NCI-H2081 (cell line): ENCODE measurements at regions not wholly inside any gene's neighbourhood (a gene's known extent, or its start where the extent isn't known, plus 50 kb on each side); places are given as distances from the start of the nearest gene placed in this dataset.
A peak's percentile ranks its signal among the peaks of the same experiment; 100 is the strongest.
"Not testable (repeated sequence)": the region's sequence is repeated elsewhere in the genome, so short reads cannot be mapped to it uniquely, and the experiment has no call there.

ENCODE experiments used
- DNase-seq, 2 experiments: peaks; one replicate each; lab custom pipeline; 2025; lab: John Stamatoyannopoulos, UW

DNA sequence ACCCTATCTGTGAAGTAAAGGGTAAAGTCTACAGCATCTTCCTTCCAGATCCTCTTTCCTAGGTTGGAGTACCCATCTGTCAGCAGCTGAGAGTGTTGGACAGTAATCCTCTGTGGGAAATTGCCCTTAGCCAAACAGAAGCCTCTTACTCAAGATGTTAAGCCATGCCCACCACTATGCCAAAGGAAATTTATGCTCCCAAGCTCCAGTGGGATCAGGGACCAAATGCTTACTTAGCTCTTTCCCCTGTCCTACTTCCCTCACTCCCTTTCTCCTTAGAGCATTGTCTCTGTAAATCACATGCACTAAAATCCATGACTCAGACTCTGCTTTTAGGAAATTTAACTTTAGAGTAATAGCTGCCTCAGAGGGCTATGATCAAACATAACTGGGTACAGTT, 254.0 kb downstream of the BRINP2 start:
- DNase-seq: no peak

DNA sequence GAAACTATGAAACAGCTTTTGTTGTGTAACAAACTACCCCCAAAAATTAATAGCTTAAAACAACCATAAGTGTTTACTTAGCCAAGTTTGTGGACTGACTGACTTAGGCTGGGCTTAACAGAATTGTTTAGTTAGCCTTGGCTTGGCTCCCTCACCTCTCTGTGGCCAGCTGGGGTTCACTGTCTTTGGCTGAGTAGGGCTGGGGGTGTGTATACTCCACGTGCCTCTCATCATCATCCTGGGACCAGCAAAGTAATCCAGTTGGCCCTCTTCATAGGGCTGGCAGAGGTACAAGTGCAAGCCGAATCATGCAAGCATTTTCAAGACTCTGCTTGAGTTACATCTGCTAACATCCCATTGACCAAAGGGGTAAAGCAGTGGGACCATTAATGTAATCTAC, 252.3 kb downstream of the BRINP2 start:
- DNase-seq: no peak

DNA sequence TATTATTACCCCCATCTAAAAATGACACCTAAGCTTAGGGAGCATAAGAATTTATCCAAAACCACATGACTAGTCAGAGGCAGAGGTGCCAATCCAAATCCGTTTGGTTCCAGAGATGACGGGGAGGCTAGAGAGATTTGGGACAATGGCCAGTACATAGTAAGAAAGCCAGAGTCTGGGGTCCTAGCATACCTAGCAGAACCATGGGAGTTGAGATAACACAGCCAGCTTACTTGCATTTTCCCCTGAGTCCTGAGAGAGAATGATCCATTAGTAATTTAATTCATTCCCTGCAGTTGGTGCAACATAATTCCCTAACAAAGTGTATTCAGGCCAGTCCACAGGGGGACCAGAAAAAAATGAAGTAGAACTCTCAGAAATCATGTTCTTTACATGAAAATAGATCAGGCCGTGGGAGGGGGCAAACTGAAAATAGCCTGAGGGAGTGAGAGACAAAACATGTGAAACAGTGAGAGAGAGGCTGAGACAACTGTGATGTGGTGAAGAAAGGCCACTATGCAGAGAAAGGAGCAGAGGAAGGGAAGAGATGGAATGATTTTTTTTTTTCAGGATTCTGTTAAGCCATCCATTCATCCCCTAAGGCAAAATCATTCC, 243.3 kb downstream of the BRINP2 start:
- no peak for DNase-seq

DNA sequence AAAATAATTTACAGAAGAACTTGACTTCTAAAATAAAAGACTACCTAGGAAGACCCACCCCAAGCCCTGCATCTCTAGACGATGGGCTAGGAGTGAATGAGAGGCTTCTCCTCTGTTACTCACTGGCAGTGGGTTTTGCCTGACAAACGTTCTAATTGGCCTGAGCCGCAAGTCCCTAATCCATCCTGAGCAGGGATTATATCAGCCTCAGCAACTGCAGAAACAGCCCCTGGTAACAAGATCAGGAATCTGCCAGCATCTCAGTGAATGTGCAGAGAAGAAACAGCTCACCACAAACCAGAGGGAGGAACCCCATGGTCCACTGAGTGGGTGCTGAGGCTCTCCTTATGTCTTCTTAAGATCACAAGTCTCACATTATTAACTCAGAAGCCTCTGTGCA, 240.6 kb downstream of the BRINP2 start:
- no peak for DNase-seq

DNA sequence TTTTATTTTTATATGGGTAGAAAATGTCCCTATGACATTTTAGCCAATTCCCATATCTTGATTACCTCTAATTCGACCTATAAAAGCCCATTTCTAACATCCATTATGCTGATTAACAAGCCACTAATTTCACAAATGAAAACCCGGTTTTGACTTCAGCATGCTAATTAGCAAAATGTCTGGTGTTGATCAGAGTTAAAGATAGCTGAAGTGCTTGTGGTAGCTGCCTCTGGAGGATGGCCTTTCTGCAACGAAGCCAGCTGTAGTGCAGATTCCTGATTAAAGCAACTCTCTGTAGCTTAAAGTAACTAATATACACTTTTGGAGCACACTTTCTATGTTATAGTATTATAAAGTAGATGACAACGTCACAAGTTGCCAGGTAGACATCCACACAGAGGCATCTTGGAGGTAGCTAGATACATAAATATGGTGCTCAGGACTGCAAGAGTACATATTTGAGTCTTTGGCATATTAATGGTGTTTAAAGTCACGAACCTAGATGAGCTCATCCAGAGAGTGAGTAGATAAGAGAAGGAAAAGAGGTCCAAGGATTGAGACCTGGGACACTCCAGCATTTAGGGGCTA, 239.5 kb downstream of the BRINP2 start:
- DNase-seq: no peak

DNA sequence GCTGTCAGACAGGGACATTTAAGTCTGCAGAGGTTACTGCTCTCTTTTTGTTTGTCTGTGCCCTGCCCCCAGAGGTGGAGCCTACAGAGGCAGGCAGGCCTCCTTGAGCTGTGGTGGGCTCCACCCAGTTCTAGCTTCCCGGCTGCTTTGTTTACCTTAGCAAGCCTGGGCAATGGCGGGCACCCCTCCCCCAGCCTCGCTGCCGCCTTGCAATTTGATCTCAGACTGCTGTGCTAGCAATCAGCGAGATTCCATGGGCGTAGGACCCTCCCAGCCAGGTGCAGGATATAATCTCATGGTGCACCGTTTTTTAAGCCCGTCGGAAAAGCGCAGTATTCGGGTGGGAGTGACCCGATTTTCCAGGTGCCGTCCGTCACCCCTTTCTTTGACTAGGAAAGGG, 235.6 kb downstream of the BRINP2 start:
- not testable (repeated sequence) for DNase-seq

- no peak for DNase-seq
These were observed 221.6 kb downstream of the BRINP2 start for GRCh38 chr1:177392336-177392735.

GRCh38 chr1:177385760-177386698, 215.3 kb downstream of the BRINP2 start:
- peak; percentile 7 to 40 for DNase-seq

DNA sequence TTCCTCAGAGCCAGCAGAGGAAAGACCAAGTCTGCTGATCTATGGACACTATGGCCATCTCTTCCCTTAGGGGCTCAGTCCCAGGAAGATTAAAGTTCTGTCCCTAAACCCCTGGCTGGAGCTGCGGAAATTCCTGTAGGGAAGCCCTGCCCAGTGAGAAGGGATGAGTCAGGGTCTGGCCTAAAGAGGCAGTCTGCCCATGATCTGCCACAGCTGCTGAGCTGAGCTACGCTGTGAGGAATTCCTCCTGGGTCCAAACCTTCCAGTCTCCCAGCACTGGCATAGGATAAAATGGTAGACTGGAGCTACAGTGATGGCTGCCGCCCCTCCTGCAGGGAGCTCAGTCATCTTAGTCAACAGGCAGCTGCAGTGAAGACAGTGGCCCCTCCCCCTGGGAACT, 213.7 kb downstream of the BRINP2 start:
- no peak for DNase-seq

DNA sequence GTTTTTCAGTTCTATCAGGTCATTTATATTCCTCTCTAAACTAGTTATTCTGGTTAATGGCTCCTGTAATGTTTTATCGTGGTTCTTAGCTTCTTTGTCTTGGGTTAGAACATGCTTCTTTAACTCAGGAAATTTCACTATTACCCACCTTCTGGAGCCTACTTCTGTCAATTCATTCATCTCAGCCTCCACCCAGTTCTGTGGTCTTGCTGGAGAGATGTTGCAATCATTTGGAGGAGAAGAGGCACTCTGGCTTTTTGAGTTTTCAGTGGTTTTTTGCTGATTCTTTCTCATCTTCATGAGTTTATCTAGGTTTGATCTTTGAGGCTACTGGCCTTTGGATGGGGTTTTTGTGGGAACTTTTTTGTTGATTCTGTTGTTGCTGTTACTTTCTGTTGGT, 213.0 kb downstream of the BRINP2 start:
- no peak for DNase-seq

DNA sequence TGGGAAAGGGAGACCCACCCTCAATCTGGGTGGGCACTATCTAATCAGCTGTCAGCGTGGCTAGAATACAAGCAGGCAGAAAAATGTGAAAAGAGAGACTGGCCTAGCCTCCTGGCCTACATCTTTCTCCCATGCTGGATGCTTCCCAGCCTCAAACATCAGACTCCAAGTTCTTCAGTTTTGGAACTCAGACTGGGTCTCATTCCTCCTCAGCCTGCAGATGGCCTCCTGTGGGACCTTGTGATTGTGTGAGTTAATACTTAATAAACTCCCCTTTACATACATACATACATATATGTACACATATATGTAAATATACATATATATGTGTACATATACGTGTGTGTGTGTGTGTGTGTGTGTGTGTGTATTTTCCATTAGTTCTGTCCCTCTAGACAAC, 207.1 kb downstream of the BRINP2 start:
- no peak for DNase-seq

DNA sequence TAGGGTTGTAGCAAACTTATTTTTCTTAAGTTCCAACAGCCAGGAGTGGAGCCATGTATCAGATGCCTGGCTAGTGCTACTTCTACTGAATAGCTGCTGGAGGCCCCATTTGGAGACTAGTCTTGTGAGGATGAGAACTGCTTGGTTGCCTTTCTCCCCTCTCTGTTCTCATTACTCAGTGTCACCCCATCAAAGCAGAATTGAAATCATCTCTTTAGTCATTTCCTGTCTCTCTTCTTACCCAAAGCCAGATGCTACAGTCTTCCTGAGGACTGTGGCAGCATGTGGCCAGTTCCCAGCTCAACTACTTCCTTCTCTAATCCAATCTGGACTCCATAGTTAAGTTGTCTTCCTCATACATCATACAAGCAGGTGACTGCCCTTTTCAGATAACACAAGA, 197.5 kb downstream of the BRINP2 start:
- DNase-seq: no peak

DNA sequence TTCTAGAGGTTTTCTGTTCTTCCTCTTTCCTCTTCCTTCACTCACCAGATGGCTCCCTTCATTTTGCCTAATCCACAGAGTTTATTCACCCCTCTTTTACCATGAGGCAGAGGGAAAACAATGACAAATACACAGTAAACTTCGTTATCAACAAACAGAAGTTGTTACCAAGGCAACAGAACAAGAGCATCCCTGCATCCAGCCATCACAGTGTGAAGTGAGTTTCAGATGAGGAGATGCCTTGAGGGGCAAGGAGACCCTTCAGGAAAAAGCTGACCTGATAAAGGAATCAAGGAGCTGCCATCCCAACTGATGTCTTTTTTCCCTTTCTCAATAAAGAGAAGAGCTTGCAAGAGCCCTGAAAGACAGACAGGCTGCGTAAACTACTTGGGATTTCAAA, 195.3 kb downstream of the BRINP2 start:
- no peak for DNase-seq

DNA sequence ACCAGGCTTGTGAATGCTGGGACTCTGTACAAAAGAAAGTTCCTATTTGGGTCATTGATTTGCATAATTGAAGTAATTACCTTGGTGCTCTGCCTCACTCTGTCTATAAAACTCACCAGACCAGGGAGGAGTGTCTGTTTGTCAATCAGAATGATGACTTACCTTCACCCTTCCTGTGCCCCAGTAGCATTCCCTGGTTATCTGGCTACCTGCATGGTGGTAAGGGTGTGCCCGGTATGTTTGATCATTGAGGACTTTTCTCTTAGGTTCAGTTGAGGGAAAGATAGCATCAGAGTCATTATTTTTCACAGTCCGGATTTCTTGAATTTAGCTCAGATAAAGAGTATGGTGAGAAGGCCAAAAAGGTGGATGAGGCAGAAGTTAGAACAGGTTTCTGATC, 190.0 kb downstream of the BRINP2 start:
- no peak for DNase-seq

- DNase-seq: no peak
These were observed 186.1 kb downstream of the BRINP2 start for GRCh38 chr1:177356674-177357435.

DNA sequence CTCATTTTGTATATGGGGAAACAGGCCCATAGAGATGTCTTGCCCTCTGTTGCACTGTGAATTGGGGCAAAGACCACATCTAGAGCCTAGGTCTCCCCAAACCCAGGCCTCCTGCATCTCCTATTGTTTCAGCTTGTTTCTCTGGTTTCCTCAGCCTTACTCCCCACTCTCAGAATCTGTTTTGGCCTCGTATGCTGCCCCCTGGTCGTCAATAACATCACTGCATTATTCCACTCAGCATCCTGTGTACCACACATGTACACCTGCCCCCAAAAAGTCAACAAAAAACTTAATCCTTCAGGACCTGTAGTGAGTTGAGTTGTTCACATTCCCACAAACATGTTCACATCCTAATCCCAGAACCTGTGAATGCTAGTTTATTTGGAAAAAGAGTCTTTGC, 184.8 kb downstream of the BRINP2 start:
- DNase-seq: no peak

GRCh38 chr1:177354247-177354646, 183.5 kb downstream of the BRINP2 start:
- DNase-seq: no peak

DNA sequence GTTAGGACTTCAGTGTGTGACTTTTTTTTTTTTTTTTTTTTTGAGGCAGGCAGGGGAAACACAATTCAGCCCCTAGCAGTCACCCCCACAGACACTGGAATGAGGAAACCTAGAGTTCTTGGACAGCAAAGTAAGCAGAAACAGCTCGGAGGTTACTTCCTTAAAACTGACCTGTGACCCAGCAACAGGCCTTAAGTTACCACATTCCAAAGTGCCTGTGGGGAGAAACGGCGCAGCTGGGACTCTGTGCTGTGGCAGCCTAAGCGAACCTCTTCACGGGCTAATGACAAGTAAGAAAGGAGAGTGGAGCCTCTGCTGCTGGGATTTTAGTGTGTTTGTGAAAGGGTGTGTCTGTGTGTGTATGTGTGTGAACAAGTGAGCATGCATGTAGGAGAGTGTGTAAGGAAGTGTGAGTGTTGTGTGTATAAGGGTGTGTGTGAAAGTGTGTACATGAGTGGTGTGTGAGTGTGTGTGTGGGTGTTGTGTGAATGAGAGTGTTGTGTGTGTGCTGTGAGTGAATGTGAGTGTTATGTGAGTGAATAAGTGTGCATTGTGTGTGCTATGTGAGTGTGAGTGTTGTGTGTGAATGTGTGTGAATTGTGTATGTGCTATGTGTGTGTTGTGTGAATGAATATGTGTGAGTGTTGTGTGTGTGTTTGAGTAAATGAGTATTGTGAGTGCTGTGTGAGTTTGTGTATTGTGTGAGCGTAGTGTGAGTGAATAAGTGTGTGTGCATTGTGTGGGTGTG, 180.8 kb downstream of the BRINP2 start:
- DNase-seq: no peak

GRCh38 chr1:177346790-177347359, 176.1 kb downstream of the BRINP2 start:
- DNase-seq: no peak

GRCh38 chr1:177343445-177343844, 172.7 kb downstream of the BRINP2 start:
- no peak for DNase-seq

DNA sequence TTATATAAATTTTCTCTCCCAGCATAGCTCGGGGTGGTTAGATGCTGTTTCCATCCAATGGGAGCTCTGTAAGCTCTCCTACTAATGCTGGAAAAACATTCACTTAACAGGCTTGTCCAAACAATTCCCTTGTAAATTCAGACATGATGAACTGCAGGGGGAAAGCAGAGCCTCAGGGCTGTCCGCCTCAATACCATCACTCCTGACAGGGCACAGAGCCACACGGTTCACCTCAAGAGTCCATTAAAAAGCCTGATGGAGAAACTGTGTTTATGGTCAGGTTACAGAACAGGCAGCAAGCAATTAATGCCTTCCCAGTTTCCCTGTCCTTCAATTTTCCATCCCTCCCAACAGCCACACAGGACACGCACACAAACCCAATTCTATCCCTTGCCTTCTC, 171.0 kb downstream of the BRINP2 start:
- no peak for DNase-seq
